HEK293 (cell line): ENCODE measurements at regions not wholly inside any gene's neighbourhood (a gene's known extent, or its start where the extent isn't known, plus 50 kb on each side); places are given as distances from the start of the nearest gene placed in this dataset.

ENCODE experiments used
- MEIS1 ChIP-seq: sonication (generic); formaldehyde crosslinking; IDR thresholded peaks from 2 replicates; pipeline ENCODE4 v1.8.1; 2022; ENCODE audit warnings: missing genetic modification reagents, mild to moderate bottlenecking, borderline replicate concordance
- ZBTB48 ChIP-seq: fragments of 450-650 bp; formaldehyde crosslinking; IDR thresholded peaks from 2 replicates; pipeline ENCODE4 v1.5.1; 2016; ENCODE audit warnings: missing biosample characterization, missing genetic modification characterization
- ZFP41 ChIP-seq: fragments of 450-650 bp; formaldehyde crosslinking; IDR thresholded peaks from 2 replicates; pipeline ENCODE4 v1.5.1; 2016; ENCODE audit warnings: missing biosample characterization, missing genetic modification characterization, borderline replicate concordance
- ZNF324 ChIP-seq: fragments of 450-650 bp; formaldehyde crosslinking; IDR thresholded peaks from 2 replicates; pipeline ENCODE4 v1.5.1; 2016; ENCODE audit warnings: missing biosample characterization, missing genetic modification characterization
- TF ChIP-seq, protein P1 (sequence below): fragments of 450-650 bp; formaldehyde crosslinking; IDR thresholded peaks from 2 replicates; pipeline ENCODE4 v1.5.1; 2016; ENCODE audit warnings: missing biosample characterization, missing genetic modification characterization
- TF ChIP-seq, protein P2 (sequence below): fragments of 450-650 bp; formaldehyde crosslinking; IDR thresholded peaks from 2 replicates; pipeline ENCODE4 v1.5.1; 2016; ENCODE audit warnings: missing biosample characterization, missing genetic modification characterization

DNA sequence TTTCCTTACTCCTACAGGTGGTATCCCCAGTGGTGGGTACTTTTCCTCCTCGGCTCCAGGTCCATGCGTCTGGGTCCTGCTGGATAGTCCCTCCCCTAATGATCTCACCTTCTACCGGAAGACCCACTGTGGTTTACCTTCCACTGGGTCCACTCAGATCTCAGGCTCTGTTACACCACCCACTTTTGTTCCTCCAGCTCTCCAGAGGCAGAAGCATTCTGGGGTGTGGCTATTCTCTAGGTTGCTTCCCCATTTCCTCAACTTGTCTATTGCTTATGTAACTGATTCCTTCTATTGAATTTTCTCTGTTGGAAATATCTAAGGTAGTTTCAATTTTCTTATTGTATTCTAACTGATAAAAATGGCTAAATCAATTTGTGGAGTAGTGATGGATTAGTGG is 87.6 kb upstream of the GALNT5 start:
- TF ChIP-seq, protein P1, sequence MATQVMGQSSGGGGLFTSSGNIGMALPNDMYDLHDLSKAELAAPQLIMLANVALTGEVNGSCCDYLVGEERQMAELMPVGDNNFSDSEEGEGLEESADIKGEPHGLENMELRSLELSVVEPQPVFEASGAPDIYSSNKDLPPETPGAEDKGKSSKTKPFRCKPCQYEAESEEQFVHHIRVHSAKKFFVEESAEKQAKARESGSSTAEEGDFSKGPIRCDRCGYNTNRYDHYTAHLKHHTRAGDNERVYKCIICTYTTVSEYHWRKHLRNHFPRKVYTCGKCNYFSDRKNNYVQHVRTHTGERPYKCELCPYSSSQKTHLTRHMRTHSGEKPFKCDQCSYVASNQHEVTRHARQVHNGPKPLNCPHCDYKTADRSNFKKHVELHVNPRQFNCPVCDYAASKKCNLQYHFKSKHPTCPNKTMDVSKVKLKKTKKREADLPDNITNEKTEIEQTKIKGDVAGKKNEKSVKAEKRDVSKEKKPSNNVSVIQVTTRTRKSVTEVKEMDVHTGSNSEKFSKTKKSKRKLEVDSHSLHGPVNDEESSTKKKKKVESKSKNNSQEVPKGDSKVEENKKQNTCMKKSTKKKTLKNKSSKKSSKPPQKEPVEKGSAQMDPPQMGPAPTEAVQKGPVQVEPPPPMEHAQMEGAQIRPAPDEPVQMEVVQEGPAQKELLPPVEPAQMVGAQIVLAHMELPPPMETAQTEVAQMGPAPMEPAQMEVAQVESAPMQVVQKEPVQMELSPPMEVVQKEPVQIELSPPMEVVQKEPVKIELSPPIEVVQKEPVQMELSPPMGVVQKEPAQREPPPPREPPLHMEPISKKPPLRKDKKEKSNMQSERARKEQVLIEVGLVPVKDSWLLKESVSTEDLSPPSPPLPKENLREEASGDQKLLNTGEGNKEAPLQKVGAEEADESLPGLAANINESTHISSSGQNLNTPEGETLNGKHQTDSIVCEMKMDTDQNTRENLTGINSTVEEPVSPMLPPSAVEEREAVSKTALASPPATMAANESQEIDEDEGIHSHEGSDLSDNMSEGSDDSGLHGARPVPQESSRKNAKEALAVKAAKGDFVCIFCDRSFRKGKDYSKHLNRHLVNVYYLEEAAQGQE (tag by site-specific recombination), result no peak
- no peak for TF ChIP-seq ZNF324
- TF ChIP-seq, protein P2, sequence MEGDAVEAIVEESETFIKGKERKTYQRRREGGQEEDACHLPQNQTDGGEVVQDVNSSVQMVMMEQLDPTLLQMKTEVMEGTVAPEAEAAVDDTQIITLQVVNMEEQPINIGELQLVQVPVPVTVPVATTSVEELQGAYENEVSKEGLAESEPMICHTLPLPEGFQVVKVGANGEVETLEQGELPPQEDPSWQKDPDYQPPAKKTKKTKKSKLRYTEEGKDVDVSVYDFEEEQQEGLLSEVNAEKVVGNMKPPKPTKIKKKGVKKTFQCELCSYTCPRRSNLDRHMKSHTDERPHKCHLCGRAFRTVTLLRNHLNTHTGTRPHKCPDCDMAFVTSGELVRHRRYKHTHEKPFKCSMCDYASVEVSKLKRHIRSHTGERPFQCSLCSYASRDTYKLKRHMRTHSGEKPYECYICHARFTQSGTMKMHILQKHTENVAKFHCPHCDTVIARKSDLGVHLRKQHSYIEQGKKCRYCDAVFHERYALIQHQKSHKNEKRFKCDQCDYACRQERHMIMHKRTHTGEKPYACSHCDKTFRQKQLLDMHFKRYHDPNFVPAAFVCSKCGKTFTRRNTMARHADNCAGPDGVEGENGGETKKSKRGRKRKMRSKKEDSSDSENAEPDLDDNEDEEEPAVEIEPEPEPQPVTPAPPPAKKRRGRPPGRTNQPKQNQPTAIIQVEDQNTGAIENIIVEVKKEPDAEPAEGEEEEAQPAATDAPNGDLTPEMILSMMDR (tag by site-specific recombination), result no peak
- TF ChIP-seq ZBTB48 (tag by site-specific recombination), result no peak
- TF ChIP-seq ZFP41 (tag by site-specific recombination), result no peak
- TF ChIP-seq MEIS1 (CRISPR knock-in tag), result no peak
